ENCODE measurements at regions not wholly inside any gene's neighbourhood (a gene's known extent, or its start where the extent isn't known, plus 50 kb on each side); places are given as distances from the start of the nearest gene placed in this dataset.
A peak's percentile ranks its signal among the peaks of the same experiment; 100 is the strongest.

DNA sequence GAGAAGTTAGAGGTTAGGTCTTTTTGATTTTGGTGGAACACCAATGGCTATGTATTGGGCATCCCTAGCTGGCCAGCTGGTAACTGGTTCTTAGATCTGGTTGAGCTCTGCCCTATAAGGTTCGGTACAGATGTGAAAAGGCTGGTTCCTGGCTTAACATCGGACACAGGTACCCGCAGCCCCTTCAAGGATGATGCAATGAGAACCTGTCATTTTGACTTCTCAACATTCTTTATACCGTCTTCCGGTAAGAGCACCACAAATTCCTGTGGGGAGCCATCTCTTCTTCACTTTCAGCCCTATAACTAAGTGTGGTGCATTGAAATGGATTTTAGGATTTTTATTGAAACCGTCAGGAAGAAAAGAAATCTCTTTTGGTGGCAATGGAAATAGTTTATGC, 222.8 kb downstream of the ADAMTS9 start:
- no peak for DNase-seq (ENCODE audit: low read depth)

DNA sequence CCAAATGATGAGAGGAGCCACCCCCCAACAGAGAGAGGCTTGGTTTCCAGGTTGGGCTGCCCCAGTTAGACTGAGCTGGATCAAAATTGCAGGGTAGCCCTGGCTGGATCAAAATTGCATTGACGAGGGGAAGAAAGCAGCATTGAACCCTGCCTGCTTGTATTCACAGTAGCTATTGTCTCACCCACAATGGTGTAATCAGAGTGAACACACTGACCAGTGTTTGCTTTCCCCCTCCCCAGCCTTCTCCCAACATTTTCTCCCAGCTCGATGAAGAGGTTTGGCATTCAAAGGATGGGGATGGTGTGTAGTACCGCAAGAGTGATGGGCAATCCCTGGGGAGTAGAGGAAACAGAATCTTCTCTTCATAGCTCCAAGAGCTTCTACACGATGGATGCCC, 223.8 kb downstream of the ADAMTS9 start:
- DNase-seq (ENCODE audit: low read depth): no peak

DNA sequence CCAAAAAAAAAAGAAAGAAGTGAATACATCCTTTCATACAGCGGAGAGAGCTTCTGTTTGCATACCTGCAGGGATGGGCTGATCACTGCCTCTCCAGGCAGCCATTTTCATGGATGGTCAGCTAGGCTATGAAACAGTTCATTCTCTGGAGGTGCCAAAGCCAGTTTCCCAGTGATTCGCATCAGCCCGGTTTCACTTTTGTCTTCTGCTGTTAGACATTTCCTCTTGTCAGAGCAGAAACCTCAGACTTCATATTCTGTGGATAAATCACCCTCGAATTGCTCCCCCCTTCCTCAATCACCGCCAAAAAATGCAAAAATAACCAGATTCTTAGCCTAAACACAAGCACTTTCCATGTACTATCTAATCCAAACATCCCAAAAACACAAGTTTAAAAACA, 225.6 kb downstream of the ADAMTS9 start:
- peak; percentile 69 for DNase-seq (ENCODE audit: low read depth)

DNA sequence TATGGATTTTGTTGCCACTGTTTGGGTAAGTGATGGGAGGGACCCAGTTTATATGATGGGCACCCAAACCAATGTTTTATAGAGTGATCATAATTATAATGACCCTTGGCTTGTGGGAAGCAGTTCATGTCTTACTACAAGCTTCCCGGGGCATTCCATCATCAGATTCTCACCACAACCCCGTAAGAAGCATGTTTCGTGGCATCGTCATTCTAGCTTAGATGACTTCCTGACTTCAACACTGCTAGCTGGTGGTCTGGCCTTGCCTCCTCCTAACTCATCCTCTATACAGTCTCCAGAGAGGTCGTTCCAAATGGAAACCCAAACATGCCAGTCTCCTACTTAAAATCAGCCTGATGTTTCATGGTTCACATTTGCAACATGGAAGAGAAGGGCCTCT, 226.9 kb downstream of the ADAMTS9 start:
- DNase-seq (ENCODE audit: low read depth): peak; percentile 76

DNA sequence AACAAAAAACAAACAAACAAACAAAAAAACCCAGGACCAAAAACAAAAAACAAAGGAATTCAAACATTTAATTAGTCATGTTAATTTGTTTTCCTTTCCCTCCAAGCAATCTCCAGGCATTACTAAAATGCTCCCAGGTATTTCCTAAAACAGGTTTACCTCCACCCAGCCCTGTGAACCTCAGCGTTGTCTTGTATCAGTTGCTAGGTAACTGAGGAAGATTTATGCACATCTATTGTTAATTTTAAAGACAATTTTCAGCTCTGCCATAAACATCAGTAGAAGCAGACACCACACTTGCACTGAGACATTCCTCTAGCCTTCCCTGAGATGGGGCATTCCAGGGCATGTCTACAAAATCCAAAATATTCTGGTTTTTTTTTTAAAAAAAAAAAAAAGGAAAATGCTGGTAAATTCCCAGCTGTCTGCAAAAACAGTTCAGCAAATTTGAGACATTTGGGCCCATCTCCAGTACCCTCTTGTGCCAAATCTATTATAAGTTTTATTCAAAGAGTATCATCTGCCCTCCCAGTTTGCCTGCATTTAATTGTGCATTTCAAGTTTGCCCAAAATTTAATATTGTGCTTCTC, 227.6 kb downstream of the ADAMTS9 start:
- no peak for DNase-seq (ENCODE audit: low read depth)

DNA sequence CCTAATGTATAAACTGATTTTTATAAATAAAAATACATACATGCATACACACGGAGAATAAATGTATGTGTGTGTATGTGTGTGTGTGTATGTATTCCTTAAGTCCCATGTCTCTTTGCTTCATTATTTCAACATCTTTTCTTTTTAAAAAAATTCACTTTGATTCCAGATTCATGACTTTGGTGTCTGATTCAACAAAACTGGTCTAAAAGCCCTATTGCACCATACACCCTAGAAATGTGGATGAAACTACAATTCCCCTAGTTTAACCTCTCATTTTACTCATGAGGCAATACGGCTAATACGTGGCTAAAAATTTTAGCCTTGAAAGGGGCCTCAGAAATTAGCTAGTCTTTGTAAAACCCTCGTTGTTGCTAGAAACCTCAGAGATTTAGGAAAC, 228.1 kb downstream of the ADAMTS9 start:
- DNase-seq (ENCODE audit: low read depth): no peak

DNA sequence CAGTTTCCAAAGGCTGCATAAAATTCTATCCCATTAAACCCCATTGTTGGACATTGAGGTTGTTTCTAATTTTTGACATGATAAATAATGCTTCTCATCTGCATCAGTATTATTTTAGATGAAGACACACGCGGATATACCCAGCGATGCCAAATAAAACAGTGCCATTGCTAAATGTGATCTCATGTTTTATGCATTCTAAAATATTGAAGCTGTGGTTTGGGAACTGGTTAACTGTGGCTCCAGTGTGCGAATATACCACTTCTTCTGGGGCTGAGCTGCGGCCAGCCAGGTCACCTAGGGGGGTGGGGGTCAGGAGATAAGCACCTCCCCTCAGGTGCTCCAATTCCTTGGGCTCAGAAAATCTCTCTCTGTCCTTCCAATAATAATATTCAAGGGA, 230.0 kb downstream of the ADAMTS9 start:
- DNase-seq (ENCODE audit: low read depth): no peak

DNA sequence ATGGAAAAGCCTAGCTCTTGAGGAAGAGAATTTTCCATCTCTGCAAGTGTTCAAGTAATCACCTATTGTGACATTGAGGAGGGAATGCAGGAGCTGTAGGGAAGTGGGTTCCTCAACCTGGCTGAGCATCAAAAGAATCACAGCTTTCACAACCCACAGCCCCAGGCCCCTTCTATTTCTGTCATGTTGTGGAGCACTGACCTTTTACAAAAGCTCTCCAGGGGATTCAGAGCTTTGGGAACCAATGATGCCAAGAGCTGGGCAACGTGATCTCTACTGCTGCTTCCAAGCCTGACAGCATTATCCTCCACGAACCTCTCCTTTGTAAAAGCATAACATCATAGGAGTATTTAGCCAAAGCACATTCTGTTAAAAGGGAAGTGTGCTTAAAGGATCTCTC, 231.1 kb downstream of the ADAMTS9 start:
- no peak for DNase-seq (ENCODE audit: low read depth)

DNA sequence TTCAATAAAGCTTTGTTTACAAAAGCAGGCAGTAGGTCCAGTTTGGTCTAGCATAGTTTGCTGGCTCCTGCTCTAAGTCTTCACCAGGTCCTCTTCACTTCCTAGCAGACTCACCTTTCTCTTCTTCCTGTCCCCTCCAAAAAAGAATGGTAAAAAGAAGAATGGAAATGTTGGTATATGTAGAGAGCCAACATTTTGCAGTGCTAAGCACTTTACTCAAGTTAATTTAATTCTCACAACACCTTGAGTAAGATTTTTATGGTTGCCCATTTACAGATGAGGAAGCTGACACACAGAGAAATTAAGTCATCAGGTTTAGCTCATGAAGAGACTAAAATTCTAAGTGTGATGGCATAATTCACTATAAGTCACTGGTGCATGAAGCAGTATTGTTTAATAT, 230.1 kb upstream of the PRICKLE2 start:
- DNase-seq (ENCODE audit: low read depth): no peak

DNA sequence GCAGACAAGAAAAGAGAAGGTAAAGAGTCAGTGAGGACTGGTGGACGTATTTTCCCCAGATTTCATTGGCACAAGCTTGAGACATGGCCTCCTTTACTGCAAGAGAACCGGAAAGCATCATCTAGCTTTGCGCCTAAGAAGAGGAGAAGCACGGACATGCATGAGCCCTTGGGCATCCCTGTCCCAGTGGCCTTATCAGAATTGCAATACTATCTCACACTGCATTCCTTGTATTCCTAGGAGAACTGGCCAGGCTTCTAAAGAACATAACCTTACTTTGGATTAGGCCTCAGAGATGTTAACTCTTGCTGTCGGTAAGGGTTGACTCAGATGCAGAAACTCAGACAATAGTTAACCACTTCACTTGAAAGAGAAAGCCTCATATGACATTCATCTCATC, 229.5 kb upstream of the PRICKLE2 start:
- no peak for DNase-seq (ENCODE audit: low read depth)

DNA sequence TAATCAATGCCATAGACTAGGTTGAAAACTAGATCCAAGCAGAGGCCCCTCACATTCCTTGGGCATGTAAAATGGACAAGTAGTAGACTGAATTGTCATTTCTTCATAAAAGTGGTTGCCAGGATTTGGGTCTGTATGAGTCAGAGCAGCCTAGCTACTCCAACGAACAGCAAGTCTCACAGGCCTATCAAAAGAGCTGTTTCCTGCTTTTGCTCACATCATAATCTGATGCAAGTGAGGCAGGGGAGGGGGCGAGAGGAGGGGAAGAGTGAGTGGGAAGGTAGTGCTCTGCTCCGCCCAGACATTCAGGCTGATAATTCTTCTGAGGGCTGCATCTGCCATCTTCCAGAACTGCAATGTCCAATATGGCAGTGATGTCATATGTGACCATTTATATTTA, 228.9 kb upstream of the PRICKLE2 start:
- DNase-seq (ENCODE audit: low read depth): peak; percentile 72

DNA sequence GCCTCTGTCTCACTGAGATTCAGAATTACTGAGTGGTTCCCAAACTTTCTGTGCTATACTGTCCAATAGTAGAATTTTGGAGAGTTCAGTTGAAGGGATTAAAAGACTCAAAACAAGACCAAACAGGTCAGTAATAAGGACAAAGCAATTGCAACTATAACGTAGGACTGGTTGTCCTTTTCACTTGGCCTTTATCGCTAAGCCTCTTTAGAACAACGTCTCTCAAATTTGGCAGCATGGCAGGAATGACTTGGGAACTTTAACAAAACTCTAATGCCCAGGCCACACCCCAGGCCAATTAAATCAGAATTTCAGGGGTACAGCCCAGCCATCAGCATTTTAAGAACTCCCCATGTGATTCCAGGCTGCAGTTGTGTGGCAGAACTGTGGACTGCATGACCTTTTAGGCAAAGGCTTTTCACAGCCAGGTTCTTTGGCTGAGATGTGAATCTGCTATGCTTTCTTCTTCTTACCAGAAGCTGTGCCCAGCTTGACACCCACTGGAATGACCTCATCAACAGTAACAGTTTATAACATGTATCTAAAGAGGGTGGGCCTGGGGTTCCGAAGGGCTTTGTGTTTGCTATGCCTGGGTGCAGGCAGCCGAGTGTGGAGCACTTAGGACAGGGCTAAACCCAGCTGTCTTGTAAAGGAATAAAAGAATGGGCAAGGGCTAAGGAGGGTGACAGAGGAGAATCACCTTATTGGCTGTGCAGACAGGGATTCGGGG, 226.2 kb upstream of the PRICKLE2 start:
- DNase-seq (ENCODE audit: low read depth): no peak

DNA sequence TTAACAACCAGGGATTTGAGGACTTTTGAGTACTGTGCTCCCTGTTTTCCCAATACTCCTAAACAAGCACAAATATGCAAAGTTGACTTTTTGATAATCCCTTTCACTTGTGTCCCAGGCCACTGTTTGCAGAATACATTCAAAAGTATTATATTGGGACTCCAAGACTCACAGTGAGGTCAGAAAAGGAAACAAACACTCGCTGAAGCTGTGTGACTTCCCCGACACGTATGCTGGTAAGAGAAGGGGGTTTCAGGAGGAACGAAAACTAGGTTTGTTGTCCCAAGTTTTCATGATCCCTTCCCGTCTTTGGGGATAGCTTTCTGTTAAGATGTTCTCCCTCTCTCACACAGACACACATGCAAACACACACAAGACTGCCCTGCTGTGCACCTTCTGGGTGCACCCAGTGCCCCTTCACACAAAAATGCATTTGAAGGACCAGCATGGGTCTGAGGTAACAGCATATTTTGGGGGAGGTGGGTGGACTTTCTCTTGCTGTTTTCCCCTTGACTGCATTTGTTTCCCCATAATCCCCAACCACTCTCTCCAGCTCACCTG, 225.2 kb upstream of the PRICKLE2 start:
- no peak for DNase-seq (ENCODE audit: low read depth)

DNA sequence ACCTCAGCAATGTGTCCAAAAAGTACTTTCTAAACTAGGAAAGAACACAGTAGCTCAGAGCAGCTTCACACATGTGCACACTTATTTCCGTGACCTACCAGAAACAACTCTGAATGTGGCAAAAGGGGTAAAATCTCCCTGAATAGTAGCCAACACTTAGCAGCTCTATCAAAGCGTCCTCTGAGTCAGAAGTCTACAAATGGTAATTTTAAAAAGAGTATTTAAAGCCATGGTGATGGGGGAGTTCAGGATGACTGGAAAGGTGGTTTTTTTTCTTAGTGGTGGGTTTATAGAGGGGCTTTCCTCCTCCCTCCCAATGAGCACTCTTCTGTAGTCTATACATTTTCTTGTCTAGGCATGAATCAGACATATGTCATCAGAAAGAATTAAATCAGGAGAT, 223.8 kb upstream of the PRICKLE2 start:
- DNase-seq (ENCODE audit: low read depth): no peak

DNA sequence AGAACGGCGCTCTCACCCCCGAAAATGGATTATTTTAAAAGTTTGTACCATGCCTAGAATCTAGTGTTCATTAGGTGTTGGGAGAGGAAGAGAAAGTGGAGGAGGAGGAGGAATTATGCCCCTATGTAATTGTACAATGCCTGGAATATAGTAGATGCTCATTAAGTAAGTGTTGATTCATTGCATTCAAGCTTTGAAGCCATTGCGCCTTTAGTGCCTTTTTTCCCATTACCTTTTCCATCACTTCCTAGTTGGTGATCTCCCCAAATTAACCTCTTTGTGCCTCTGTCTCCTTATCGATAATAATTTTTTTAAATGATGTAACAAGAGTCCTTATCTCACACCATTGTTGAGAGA, 220.7 kb upstream of the PRICKLE2 start:
- no peak for DNase-seq (ENCODE audit: low read depth)

DNA sequence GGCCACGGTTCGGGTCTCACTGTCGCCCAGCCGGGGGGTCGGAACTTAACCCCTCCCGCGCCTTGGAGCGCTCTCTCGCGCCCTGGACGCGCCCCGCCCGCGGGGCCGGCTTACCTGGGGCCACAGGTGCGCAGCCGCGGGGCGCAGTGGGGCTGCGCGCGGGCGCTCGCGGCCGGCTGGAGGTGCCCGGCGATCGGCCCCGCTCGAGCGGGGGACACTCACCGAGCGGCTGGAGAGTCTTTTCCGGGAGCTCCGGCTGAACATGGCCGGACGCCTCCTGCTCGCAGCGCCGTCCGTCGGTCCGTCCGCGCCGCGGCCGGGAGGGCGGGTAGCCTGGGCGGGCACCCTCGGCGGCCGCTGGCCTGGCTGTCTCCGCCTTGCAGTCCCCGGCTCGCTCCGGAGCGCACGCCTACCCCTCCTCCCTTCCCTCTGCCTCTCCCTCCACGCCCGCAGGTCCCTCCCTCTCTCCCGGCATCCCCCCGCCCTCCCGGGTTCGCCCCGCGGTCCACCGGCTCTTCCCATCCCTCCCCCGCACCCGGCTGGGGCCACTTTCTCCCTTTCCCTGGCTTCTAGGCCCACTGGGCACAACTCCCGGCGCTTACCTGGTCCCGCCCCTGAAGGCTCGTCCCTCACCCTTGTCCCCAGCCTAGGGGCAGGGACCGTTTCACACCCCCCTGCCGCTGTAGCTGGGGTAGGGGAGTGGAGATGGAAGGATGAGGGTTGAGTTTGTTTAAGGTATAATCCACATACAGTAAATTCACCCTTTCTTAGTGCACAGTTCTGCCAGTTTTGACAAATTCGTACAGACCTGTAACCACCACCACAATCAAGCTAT, 220.1 kb upstream of the PRICKLE2 start:
- peak; percentile 18 for DNase-seq (ENCODE audit: low read depth)

DNA sequence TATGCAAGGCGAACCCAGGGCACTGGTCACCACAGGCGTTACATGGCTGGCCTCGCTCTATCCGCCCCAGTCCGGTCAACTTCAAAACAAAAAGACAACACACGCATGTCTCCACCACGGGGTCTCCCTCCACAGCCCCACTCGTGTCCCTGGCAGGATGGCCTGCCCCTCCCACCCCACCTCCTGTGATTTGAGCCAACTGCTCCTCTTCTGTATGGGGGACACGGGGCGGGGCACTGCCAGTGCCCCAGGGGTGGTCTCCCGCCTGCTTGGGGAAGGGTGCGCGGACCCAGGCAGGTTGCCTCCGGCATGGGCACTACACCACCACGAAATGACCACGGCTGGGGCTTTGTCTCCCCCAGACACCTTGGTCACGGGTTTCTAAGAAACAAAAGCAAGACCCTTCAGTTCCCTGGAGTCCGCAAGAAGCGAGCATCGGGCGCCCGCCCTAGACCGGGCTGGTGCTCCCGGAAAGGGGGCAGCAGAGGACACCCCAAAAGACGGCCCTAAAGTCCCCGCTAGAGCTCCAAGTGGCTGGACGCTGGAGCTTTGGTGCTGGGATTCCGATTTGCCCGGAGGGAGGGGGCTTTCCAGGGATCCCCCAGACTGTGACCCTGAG, 219.3 kb upstream of the PRICKLE2 start:
- DNase-seq (ENCODE audit: low read depth): no peak

DNA sequence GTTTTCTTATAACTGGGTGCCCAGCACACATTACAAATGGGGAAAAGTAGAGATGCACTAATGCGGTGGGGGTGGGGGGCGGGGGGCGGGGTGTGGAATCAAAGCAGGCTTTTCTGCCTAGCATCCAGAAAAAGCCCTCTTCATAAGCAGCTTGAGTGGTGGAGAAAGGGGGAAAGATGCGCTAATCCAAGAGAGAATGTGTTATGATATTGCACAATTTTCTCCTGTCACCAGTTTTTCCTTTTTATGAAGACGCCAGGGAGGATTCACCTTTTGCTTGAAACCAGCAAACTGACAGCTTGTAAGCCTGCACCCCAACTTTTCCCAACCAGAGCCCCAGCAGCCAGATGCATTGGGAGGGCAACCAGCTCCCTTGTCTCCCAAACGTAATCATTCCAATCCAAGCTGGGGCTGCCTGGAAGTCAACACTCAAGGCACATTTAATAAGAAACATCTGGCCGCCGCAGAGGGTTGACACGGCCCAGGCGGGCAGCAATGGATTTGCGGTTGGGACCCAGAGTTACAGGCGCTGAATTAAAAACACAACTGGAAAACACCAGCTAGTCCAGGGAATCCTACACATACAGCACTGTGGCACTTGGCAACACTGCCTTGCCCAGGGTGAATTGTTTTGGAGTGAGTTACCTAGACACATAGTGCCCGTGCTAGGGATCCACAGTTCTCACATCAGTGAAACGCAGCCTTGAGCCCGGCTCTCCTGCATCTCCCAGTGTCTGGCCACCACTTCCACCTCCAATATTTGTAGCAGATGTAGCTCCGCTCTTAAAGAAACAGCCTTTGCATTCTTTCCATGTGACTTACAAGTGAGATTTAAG, 218.5 kb upstream of the PRICKLE2 start:
- DNase-seq (ENCODE audit: low read depth): no peak

DNA sequence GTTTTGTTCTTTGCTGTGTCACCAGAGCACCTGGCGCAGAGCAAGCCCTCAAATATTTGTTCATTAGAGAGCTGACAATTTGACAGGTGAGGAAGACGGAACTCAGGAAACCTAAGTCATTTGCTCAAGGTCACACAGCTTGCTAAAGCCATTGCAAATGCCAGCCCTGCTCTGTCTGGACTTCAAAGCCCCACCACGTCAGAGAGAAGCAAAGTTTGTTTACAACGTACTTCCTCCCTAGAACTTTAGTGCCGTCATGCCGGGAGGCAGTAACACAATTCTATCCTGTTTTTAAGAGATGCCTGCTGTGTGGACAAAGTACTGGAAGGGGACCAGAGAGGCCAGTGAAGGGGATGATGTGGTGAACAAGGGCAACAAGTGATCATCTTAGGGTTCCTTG, 216.6 kb upstream of the PRICKLE2 start:
- no peak for DNase-seq (ENCODE audit: low read depth)

DNA sequence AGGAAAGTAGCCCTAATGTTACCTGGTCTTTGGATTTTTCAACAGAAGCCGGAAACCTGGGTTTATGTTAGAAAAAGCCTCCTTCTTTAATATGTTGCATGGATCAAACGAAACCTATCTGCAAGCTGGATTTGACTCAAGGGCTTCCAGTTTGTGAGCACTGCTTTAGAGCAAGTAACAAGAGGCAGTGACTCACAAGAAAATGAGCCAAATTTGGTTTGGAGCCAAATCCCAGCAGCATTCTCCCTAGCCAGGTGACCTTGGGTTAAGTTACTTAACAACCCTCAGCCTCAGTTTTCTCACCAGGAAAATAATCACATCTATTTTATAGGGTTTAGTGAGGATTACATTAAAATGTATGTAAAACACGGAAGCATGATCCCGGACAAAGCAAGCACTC, 215.2 kb upstream of the PRICKLE2 start:
- peak; percentile 81 for DNase-seq (ENCODE audit: low read depth)

DNA sequence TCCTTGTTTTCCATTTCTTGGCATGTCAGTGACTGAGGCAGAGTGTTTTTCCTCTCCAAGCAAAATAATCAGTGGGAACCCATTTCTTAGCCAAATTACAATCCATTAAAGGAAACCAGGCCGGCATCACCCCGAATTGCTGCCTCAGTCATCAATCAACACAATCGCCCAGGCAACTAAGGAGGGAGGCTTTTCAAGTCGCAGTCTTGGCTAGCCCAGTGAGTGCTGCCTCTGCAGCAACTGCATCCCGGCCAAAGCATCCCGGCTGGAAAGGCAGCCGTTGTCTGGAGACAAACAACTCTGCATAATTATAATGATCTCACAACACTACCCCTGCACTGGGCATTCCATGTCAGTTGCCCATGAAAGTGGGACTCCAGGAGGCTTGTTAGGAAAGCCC, 213.5 kb upstream of the PRICKLE2 start:
- no peak for DNase-seq (ENCODE audit: low read depth)

All from HT1080 (cell line).